ENCODE measurements at regions not wholly inside any gene's neighbourhood (a gene's known extent, or its start where the extent isn't known, plus 50 kb on each side); places are given as distances from the start of the nearest gene placed in this dataset.

DNA sequence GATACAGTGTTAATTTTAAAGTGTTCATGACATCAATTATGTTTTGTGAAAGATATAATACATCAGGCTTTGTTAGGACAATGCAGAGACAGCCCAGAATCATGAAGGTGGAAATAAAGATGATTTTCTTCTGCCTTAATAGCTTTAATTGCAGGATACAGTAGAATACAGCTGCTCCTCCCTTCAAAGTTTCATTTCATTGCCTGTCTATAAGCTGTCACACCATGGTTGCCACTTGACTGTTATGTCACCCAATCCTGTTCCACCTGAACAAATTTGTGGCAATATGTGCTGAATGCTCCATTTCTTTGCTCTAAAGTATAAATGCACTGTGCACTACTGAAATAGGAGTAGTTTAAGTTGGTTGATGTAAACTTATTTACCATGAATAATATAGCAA is 537.8 kb upstream of the ROBO2 start:
- H3K27me3 ChIP-seq (ENCODE audit: low read length): no peaks in the 10 kb centered on the region
- no peak for DNase-seq
- no peak overlapping the region for H3K4me2 ChIP-seq (ENCODE audit: low read depth, low read length, poor library complexity, severe bottlenecking)
- no peaks in the 10 kb centered on the region for H3K4me1 ChIP-seq (ENCODE audit: low read length)
- H3K36me3 ChIP-seq (ENCODE audit: insufficient read depth, low read length): no peaks in the 10 kb centered on the region
- no peaks in the 10 kb centered on the region for H3K9me2 ChIP-seq (replicated peaks; ENCODE audit: insufficient read depth, low read length)
- H4K20me1 ChIP-seq (ENCODE audit: insufficient read depth, low read depth, low read length): no peaks in the 10 kb centered on the region
- no peaks in the 10 kb centered on the region for H3K79me2 ChIP-seq (ENCODE audit: low read length)
- no peak overlapping the region for H3K27ac ChIP-seq (ENCODE audit: low read length)
- no peak overlapping the region for H3K4me3 ChIP-seq (ENCODE audit: low read length)
- H3K9me3 ChIP-seq (ENCODE audit: low read length): no peaks in the 10 kb centered on the region
- no peak overlapping the region for H2AFZ ChIP-seq (ENCODE audit: low read length)
- no peak overlapping the region for H3K9ac ChIP-seq (ENCODE audit: low read length)

DNA sequence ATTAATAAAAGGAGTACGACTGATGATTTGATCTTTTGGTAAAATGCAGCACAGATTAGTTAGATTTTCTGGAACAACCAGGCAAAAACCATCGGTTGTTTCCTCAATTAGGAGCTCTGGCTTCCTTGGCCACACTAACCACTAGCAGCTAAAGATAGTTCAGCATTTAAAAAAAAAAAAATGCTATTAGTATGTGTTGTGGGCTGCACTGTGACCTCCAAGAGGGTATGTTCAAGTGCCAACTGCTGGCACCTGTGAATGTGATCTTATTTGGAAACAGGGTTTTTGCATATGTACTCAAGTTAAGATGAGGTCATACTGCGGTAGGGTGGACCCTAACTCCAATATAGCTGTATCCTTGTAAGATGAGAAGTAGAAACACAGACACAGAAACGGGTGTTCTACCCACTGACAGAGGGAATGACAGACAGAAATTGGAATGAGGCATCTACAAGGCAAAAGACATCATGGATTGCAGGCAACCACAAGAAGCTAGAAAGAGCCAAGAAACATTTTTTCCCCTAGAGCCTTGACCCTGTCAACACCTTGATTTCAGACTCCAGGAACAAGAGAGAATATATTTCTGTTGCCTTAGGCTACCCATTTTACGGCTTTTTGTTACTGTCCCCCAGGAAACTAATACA is 534.6 kb upstream of the ROBO2 start:
- H3K79me2 ChIP-seq (ENCODE audit: low read length): no peaks in the 10 kb centered on the region
- H4K20me1 ChIP-seq (ENCODE audit: insufficient read depth, low read depth, low read length): no peaks in the 10 kb centered on the region
- H2AFZ ChIP-seq (ENCODE audit: low read length): no peak overlapping the region
- H3K4me2 ChIP-seq (ENCODE audit: low read depth, low read length, poor library complexity, severe bottlenecking): no peak overlapping the region
- H3K4me1 ChIP-seq (ENCODE audit: low read length): no peaks in the 10 kb centered on the region
- no peaks in the 10 kb centered on the region for H3K27me3 ChIP-seq (ENCODE audit: low read length)
- H3K9me3 ChIP-seq (ENCODE audit: low read length): no peaks in the 10 kb centered on the region
- H3K27ac ChIP-seq (ENCODE audit: low read length): no peak overlapping the region
- no peak for DNase-seq
- no peaks in the 10 kb centered on the region for H3K9me2 ChIP-seq (replicated peaks; ENCODE audit: insufficient read depth, low read length)
- no peak overlapping the region for H3K9ac ChIP-seq (ENCODE audit: low read length)
- no peak overlapping the region for H3K4me3 ChIP-seq (ENCODE audit: low read length)
- no peaks in the 10 kb centered on the region for H3K36me3 ChIP-seq (ENCODE audit: insufficient read depth, low read length)

DNA sequence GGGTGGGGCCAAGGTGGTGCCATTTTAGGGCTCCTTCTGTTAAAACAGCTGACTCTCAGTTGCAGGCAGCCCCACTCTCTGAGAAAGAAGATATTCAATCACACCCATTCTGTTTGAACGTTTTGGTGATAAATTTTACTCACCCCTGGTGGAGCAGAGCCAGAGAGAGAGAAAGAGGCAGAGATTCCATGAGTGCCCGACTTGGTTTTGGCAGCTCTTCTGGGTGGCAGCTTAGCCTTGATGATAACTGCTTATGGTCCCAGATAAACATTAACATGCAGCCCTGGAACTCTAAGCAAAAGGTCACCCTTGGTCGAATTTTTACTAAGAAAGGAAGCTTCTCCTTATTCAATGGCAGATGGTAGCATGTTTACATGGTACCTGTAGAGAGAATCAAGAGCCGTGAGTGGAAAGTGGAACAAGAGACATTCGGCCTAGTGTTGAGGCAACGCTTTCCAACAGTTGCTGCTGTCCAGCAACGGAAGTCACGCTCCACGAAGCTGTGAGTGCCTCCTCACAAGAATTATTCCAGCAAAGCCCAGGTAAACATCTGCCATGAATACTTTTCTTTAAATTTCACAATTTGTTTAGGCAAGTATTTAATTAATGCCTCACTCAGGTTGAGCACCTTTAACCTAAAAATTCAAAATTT is 530.6 kb upstream of the ROBO2 start:
- Histone ChIP-seq H4K20me1 (ENCODE audit: insufficient read depth, low read depth, low read length) (no peaks in the 10 kb centered on the region), H3K9me3 (ENCODE audit: low read length) (no peaks in the 10 kb centered on the region), H3K36me3 (ENCODE audit: insufficient read depth, low read length) (no peaks in the 10 kb centered on the region), H3K27me3 (ENCODE audit: low read length) (no peaks in the 10 kb centered on the region), H3K4me1 (ENCODE audit: low read length) (no peaks in the 10 kb centered on the region), H3K9ac (ENCODE audit: low read length) (no peak overlapping the region), H3K79me2 (ENCODE audit: low read length) (no peaks in the 10 kb centered on the region), H2AFZ (ENCODE audit: low read length) (no peak overlapping the region), H3K4me2 (ENCODE audit: low read depth, low read length, poor library complexity, severe bottlenecking) (no peak overlapping the region), H3K27ac (ENCODE audit: low read length) (no peak overlapping the region), H3K9me2 (replicated peaks; ENCODE audit: insufficient read depth, low read length) (no peaks in the 10 kb centered on the region), H3K4me3 (ENCODE audit: low read length) (no peak overlapping the region)
- DNase-seq: no peak

DNA sequence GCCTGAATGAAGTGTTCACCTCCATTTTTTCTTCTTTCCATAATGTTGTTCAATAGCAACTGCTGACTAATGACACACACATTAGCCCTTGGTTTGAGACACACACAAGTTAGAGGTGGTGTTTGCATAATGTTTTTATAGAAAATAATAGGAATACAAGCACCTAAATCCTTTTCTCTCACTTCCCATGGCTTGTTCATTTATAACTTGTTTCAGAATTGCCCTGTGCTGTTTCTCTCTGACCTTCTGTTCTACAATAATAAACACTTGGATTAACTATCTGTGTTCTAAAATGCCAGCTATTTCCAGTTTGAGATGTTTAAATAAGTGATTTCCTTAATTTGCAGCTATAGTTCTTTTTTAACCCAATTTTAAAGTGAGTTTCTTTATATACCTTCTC is 525.1 kb upstream of the ROBO2 start:
- Histone ChIP-seq H3K4me3 (ENCODE audit: low read length) (no peak overlapping the region), H3K4me2 (ENCODE audit: low read depth, low read length, poor library complexity, severe bottlenecking) (no peak overlapping the region), H3K27ac (ENCODE audit: low read length) (no peak overlapping the region), H2AFZ (ENCODE audit: low read length) (no peak overlapping the region), H3K79me2 (ENCODE audit: low read length) (no peaks in the 10 kb centered on the region), H4K20me1 (ENCODE audit: insufficient read depth, low read depth, low read length) (no peaks in the 10 kb centered on the region), H3K9me2 (replicated peaks; ENCODE audit: insufficient read depth, low read length) (no peaks in the 10 kb centered on the region), H3K9ac (ENCODE audit: low read length) (no peak overlapping the region), H3K4me1 (ENCODE audit: low read length) (no peaks in the 10 kb centered on the region), H3K9me3 (ENCODE audit: low read length) (no peaks in the 10 kb centered on the region), H3K36me3 (ENCODE audit: insufficient read depth, low read length) (no peaks in the 10 kb centered on the region), H3K27me3 (ENCODE audit: low read length) (no peaks in the 10 kb centered on the region)
- DNase-seq: no peak

DNA sequence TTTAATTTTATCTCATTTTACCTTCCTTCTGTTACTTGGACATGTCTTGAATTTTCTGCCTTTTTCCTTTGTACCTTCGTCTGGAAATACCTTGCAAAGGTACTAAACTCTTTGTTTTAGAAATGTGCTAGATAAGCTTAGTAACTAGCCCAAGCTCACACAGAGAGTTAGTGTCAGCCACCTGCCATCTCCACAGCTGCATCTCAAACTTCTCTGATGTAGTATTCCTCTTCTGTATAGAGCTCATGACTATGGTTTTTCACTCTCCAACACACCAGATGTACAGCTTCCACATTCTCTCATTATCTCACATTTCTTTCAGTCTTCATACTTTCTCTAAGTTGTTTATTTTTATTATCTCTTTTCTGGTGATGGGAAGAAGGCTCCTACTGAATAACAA is 516.6 kb upstream of the ROBO2 start:
- H2AFZ ChIP-seq (ENCODE audit: low read length): no peak overlapping the region
- H3K4me1 ChIP-seq (ENCODE audit: low read length): no peaks in the 10 kb centered on the region
- H3K27ac ChIP-seq (ENCODE audit: low read length): no peak overlapping the region
- H3K36me3 ChIP-seq (ENCODE audit: insufficient read depth, low read length): no peaks in the 10 kb centered on the region
- H3K9me2 ChIP-seq (replicated peaks; ENCODE audit: insufficient read depth, low read length): no peaks in the 10 kb centered on the region
- no peaks in the 10 kb centered on the region for H3K9me3 ChIP-seq (ENCODE audit: low read length)
- H3K4me3 ChIP-seq (ENCODE audit: low read length): no peak overlapping the region
- no peak overlapping the region for H3K9ac ChIP-seq (ENCODE audit: low read length)
- H3K27me3 ChIP-seq (ENCODE audit: low read length): no peaks in the 10 kb centered on the region
- DNase-seq: no peak
- H4K20me1 ChIP-seq (ENCODE audit: insufficient read depth, low read depth, low read length): no peaks in the 10 kb centered on the region
- no peak overlapping the region for H3K4me2 ChIP-seq (ENCODE audit: low read depth, low read length, poor library complexity, severe bottlenecking)
- H3K79me2 ChIP-seq (ENCODE audit: low read length): no peaks in the 10 kb centered on the region

DNA sequence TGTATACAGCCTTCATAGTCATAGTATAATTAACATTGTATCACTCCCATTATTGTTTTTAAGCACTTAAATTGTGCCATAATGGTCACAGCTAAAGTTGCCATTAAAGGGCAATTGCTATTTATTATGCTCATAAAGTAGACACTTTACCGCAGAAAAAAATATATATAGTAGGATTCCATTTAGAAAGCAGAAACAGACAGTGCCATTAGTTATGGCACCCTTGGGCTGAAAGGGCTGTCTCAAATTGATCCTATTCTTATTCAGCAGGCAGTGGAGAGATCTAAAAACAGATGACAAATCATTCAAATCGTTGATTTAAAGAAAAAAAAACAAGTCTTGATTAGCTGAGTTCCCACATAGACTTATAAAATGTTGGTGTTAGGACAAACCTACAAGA is 514.2 kb upstream of the ROBO2 start:
- Histone ChIP-seq H3K9me2 (replicated peaks; ENCODE audit: insufficient read depth, low read length) (no peaks in the 10 kb centered on the region), H3K4me1 (ENCODE audit: low read length) (no peaks in the 10 kb centered on the region), H3K79me2 (ENCODE audit: low read length) (no peaks in the 10 kb centered on the region), H3K4me3 (ENCODE audit: low read length) (no peak overlapping the region), H3K9ac (ENCODE audit: low read length) (no peak overlapping the region), H4K20me1 (ENCODE audit: insufficient read depth, low read depth, low read length) (no peaks in the 10 kb centered on the region), H3K9me3 (ENCODE audit: low read length) (no peaks in the 10 kb centered on the region), H3K4me2 (ENCODE audit: low read depth, low read length, poor library complexity, severe bottlenecking) (no peak overlapping the region), H3K36me3 (ENCODE audit: insufficient read depth, low read length) (no peaks in the 10 kb centered on the region), H3K27me3 (ENCODE audit: low read length) (no peaks in the 10 kb centered on the region), H3K27ac (ENCODE audit: low read length) (no peak overlapping the region), H2AFZ (ENCODE audit: low read length) (no peak overlapping the region)
- no peak for DNase-seq

DNA sequence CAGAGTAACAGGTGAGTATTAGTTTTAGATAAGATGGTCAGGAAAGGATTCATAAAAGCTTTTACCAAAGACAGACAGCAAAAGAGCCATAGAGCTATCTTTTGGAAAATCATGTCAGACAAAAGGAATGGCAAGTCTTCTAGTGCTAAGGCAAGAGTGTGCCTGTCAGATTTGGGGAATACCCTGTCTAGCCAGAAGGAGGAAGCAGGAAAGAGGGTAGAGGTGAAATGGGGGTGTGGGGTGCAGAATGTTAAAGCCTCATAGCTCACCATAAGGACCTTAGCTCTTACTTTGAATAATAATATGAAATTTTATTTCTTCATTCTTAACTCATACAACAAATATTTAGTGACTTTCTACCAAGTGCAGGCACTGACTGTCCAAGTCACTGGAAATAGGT is 512.1 kb upstream of the ROBO2 start:
- H3K36me3 ChIP-seq (ENCODE audit: insufficient read depth, low read length): no peaks in the 10 kb centered on the region
- no peaks in the 10 kb centered on the region for H3K9me3 ChIP-seq (ENCODE audit: low read length)
- no peaks in the 10 kb centered on the region for H4K20me1 ChIP-seq (ENCODE audit: insufficient read depth, low read depth, low read length)
- H3K27me3 ChIP-seq (ENCODE audit: low read length): no peaks in the 10 kb centered on the region
- no peaks in the 10 kb centered on the region for H3K4me1 ChIP-seq (ENCODE audit: low read length)
- no peak for DNase-seq
- H3K9me2 ChIP-seq (replicated peaks; ENCODE audit: insufficient read depth, low read length): no peaks in the 10 kb centered on the region
- no peaks in the 10 kb centered on the region for H3K79me2 ChIP-seq (ENCODE audit: low read length)
- no peak overlapping the region for H3K27ac ChIP-seq (ENCODE audit: low read length)
- no peak overlapping the region for H3K4me3 ChIP-seq (ENCODE audit: low read length)
- no peak overlapping the region for H2AFZ ChIP-seq (ENCODE audit: low read length)
- no peak overlapping the region for H3K9ac ChIP-seq (ENCODE audit: low read length)
- H3K4me2 ChIP-seq (ENCODE audit: low read depth, low read length, poor library complexity, severe bottlenecking): no peak overlapping the region

DNA sequence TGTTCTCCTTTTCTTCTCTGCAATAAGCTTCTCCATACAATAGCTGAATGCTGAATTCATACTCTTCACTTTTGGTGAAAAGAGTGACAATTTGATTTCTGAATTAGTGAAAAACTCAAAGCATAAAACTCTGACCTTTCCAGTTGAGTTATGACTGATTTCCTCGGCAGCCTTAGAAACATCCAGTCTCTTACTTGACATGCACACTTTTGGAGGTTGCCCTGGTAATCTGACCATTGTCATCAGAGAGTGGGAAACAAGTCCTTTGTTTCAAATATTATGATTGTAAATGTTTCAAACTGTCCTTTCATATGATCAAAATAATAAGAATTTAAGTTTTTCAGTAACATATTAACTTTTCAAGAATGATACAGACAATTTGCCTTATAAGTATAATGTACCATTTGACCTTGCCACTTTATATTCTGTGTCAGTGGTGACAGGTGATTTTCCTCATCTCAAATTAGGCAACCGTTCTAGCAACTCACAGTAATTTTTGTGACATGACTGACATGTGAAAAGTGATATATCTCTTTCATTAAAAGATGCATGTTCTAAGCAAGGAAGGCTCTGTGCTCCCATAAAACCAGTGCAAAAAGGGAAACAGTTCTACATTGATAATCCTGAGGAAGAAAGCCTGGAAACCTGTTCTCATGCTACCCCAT is 507.6 kb upstream of the ROBO2 start:
- no peaks in the 10 kb centered on the region for H3K27me3 ChIP-seq (ENCODE audit: low read length)
- H4K20me1 ChIP-seq (ENCODE audit: insufficient read depth, low read depth, low read length): no peaks in the 10 kb centered on the region
- no peaks in the 10 kb centered on the region for H3K9me3 ChIP-seq (ENCODE audit: low read length)
- H3K27ac ChIP-seq (ENCODE audit: low read length): no peak overlapping the region
- no peaks in the 10 kb centered on the region for H3K36me3 ChIP-seq (ENCODE audit: insufficient read depth, low read length)
- DNase-seq: no peak
- no peaks in the 10 kb centered on the region for H3K9me2 ChIP-seq (replicated peaks; ENCODE audit: insufficient read depth, low read length)
- no peaks in the 10 kb centered on the region for H3K4me1 ChIP-seq (ENCODE audit: low read length)
- H3K79me2 ChIP-seq (ENCODE audit: low read length): no peaks in the 10 kb centered on the region
- no peak overlapping the region for H3K9ac ChIP-seq (ENCODE audit: low read length)
- no peak overlapping the region for H2AFZ ChIP-seq (ENCODE audit: low read length)
- no peak overlapping the region for H3K4me2 ChIP-seq (ENCODE audit: low read depth, low read length, poor library complexity, severe bottlenecking)
- no peak overlapping the region for H3K4me3 ChIP-seq (ENCODE audit: low read length)
